ENCODE measurements at regions not wholly inside any gene's neighbourhood (a gene's known extent, or its start where the extent isn't known, plus 50 kb on each side); places are given as distances from the start of the nearest gene placed in this dataset.

DNA sequence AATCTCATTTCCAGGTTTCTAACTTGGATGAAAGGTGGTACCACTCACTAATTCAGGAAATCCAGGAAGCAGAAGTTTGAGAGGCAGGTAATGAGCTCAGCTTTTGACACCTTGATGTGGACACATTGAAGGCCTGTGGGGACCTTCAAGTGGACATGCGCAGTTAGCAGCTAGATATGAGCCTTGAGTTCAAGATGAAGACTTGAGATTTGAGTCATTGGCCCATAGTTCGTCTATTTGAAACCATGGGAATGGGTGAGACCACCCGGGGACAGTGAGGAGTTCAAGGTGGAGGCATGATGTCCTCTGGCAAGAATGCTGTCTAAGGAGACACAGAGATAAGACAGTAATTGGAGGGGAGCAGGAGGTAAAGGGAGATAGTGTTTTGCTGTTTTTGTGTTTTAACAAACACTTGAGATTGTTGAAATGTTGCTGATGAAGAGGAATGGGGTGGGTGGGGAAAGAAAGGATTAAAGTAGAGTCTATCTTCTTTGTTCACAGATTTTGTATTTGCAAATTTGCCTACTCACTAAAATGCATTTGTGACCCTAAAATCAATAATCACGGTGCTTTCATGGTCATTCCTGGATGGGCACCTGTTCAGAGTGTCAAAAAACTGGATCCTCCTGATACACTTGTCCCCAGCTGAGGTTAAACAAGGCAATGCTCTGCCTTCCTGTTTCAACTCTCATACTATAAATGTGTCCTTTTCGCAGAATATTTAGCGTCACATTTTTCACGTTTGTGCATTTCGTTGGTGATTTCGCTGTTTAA, 69.5 kb upstream of the PLXNC1 start:
- Histone ChIP-seq H3K79me2 (ENCODE audit: insufficient read depth, low read length) (no peaks in the 10 kb centered on the region), H3K27me3 (ENCODE audit: insufficient read depth, low read length) (no peaks in the 10 kb centered on the region), H3K4me2 (ENCODE audit: low read length) (no peak overlapping the region), H3K9me3 (ENCODE audit: insufficient read depth, low read depth, low read length) (no peaks in the 10 kb centered on the region), H4K20me1 (ENCODE audit: insufficient read depth, low read length) (no peaks in the 10 kb centered on the region), H3K4me3 (ENCODE audit: insufficient read depth, low read depth, low read length) (no peak overlapping the region), H3K9ac (ENCODE audit: low read length) (no peak overlapping the region), H3K4me1 (ENCODE audit: insufficient read depth, low read length) (no peaks in the 10 kb centered on the region), H2AFZ (ENCODE audit: low read depth, low read length) (no peak overlapping the region), H3K36me3 (ENCODE audit: insufficient read depth, low read length) (no peaks in the 10 kb centered on the region), H3K27ac (ENCODE audit: low read depth, low read length) (no peak overlapping the region)
- Mint-ChIP-seq H3K9me3 (ENCODE audit: unreplicated experiment) (peaks cover 4% of the 10 kb centered on the region), H3K27ac (ENCODE audit: unreplicated experiment) (no peak overlapping the region), H3K27me3 (ENCODE audit: low read depth, unreplicated experiment) (no peaks in the 10 kb centered on the region), H3K4me1 (ENCODE audit: low read depth, unreplicated experiment) (no peaks in the 10 kb centered on the region), H3K36me3 (ENCODE audit: low read depth, unreplicated experiment) (peaks cover 3% of the 10 kb centered on the region), H3K4me3 (ENCODE audit: unreplicated experiment) (no peak overlapping the region)
- DNase-seq (ENCODE audit: low read depth) (no peak), FAIRE-seq (no peak)
- TF ChIP-seq EZH2 (IDR thresholded peaks at IDR 0.05; ENCODE audit: insufficient read depth, low read length): no peak
- TF ChIP-seq, protein P1, sequence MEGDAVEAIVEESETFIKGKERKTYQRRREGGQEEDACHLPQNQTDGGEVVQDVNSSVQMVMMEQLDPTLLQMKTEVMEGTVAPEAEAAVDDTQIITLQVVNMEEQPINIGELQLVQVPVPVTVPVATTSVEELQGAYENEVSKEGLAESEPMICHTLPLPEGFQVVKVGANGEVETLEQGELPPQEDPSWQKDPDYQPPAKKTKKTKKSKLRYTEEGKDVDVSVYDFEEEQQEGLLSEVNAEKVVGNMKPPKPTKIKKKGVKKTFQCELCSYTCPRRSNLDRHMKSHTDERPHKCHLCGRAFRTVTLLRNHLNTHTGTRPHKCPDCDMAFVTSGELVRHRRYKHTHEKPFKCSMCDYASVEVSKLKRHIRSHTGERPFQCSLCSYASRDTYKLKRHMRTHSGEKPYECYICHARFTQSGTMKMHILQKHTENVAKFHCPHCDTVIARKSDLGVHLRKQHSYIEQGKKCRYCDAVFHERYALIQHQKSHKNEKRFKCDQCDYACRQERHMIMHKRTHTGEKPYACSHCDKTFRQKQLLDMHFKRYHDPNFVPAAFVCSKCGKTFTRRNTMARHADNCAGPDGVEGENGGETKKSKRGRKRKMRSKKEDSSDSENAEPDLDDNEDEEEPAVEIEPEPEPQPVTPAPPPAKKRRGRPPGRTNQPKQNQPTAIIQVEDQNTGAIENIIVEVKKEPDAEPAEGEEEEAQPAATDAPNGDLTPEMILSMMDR (IDR thresholded peaks at IDR 0.05; ENCODE audit: insufficient read depth, low read depth, low read length): no peak

DNA sequence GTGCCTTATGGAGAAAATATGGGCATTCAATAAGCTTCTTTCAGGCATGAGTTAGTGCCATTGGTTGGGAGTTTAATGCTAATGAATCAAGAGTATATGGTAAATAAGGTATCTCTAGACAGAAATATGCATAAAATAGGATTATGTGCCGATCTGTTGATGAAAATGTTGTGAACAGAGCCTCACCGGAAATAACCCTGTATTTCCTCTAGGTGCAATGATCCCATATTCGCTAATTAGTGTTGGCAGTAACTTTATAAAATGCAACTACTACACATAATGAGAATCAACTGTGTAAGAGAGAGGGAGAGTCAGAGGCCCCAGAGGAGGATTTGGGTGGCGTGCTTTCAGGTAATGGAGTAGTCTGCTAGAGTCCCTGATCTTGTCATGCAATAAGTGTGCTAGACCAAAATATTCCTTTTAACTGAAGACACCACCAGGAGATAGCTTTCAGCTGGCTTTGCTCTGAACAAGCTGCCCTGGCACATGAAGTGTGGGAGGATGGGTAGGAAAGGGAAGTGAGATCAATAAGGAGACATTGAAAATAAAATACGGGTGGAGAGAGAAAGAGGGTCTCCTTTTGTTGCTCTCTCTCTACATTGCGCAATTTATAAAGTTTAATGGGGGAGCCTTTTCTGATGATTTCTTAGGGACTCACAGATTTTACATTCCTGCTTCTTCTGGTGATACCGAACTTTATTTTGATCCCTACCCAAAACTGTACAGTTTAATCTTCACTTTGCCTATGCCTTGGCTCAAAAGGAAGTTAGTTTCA, 68.6 kb upstream of the PLXNC1 start:
- no peak overlapping the region for H3K4me3 ChIP-seq (ENCODE audit: insufficient read depth, low read depth, low read length)
- no peak overlapping the region for H2AFZ ChIP-seq (ENCODE audit: low read depth, low read length)
- Mint-ChIP-seq H3K36me3 (ENCODE audit: low read depth, unreplicated experiment) (peaks cover 3% of the 10 kb centered on the region), H3K4me1 (ENCODE audit: low read depth, unreplicated experiment) (no peaks in the 10 kb centered on the region), H3K9me3 (ENCODE audit: unreplicated experiment) (peaks cover 5% of the 10 kb centered on the region), H3K27ac (ENCODE audit: unreplicated experiment) (no peak overlapping the region), H3K4me3 (ENCODE audit: unreplicated experiment) (no peak overlapping the region), H3K27me3 (ENCODE audit: low read depth, unreplicated experiment) (no peaks in the 10 kb centered on the region)
- H3K4me1 ChIP-seq (ENCODE audit: insufficient read depth, low read length): no peaks in the 10 kb centered on the region
- no peak overlapping the region for H3K27ac ChIP-seq (ENCODE audit: low read depth, low read length)
- H3K36me3 ChIP-seq (ENCODE audit: insufficient read depth, low read length): no peaks in the 10 kb centered on the region
- TF ChIP-seq, protein P1 (IDR thresholded peaks at IDR 0.05; ENCODE audit: insufficient read depth, low read depth, low read length): no peak
- TF ChIP-seq EZH2 (IDR thresholded peaks at IDR 0.05; ENCODE audit: insufficient read depth, low read length): no peak
- FAIRE-seq (no peak), DNase-seq (ENCODE audit: low read depth) (no peak)
- no peak overlapping the region for H3K4me2 ChIP-seq (ENCODE audit: low read length)
- H3K9ac ChIP-seq (ENCODE audit: low read length): no peak overlapping the region
- no peaks in the 10 kb centered on the region for H4K20me1 ChIP-seq (ENCODE audit: insufficient read depth, low read length)
- H3K79me2 ChIP-seq (ENCODE audit: insufficient read depth, low read length): no peaks in the 10 kb centered on the region
- H3K9me3 ChIP-seq (ENCODE audit: insufficient read depth, low read depth, low read length): no peaks in the 10 kb centered on the region
- no peaks in the 10 kb centered on the region for H3K27me3 ChIP-seq (ENCODE audit: insufficient read depth, low read length)
